CD14-positive monocyte (primary cell): ENCODE measurements at regions not wholly inside any gene's neighbourhood (a gene's known extent, or its start where the extent isn't known, plus 50 kb on each side); places are given as distances from the start of the nearest gene placed in this dataset.

Experiments
- DNase-seq, 3 donors: peaks; one replicate each; pipeline ENCODE4 v3.0.0-alpha.2; 2011 to 2022
- H2AFZ ChIP-seq: 2 replicates; pipeline ENCODE4 v1.6.0; 2012; ENCODE audit warnings: mild to moderate bottlenecking, low read depth, low read length, inconsistent platforms; ENCODE audit not compliant: insufficient read depth, poor library complexity, severe bottlenecking
- H3K27ac ChIP-seq, 2 donors: 1 replicate in 1 of 2; 2 replicates in 1 of 2; pipeline ENCODE4 v1.5.1; 2012 to 2013; ENCODE audit warnings: low read length in 2 of 2, control low read depth in 1 of 2, inconsistent platforms in 1 of 2, low read depth in 1 of 2, mild to moderate bottlenecking in 1 of 2
- H3K27me3 ChIP-seq, 2 donors: one replicate each; pipeline versions ENCODE4 v1.6.0 to v1.6.1; 2011 to 2013; ENCODE audit warnings: low read length in 2 of 2; ENCODE audit not compliant: control insufficient read depth in 2 of 2, insufficient read depth in 2 of 2
- H3K36me3 ChIP-seq, 2 donors: replicated peaks in 1 of 2; 1 replicate in 1 of 2; 2 replicates in 1 of 2; pipeline versions ENCODE4 v1.5.1 to v1.6.1; 2012 to 2013; ENCODE audit warnings: low read length in 2 of 2, control low read depth in 1 of 2, inconsistent platforms in 1 of 2, mild to moderate bottlenecking in 1 of 2; ENCODE audit not compliant: insufficient read depth in 2 of 2, control insufficient read depth in 1 of 2
- H3K4me1 ChIP-seq, 2 donors: 1 replicate in 1 of 2; 2 replicates in 1 of 2; pipeline versions ENCODE4 v1.5.1 to v1.6.1; 2012 to 2013; ENCODE audit warnings: low read length in 2 of 2, control low read depth in 1 of 2, inconsistent platforms in 1 of 2, mild to moderate bottlenecking in 1 of 2, moderate library complexity in 1 of 2; ENCODE audit not compliant: insufficient read depth in 2 of 2, control insufficient read depth in 1 of 2
- H3K4me2 ChIP-seq: replicated peaks from 2 replicates; pipeline ENCODE3; 2012; ENCODE audit warnings: low read length, moderate library complexity, mild to moderate bottlenecking; ENCODE audit not compliant: poor library complexity, severe bottlenecking; ENCODE audit errors: extremely low read depth
- H3K4me3 ChIP-seq, 3 experiments: fragments of 200-600 bp in 1 of 3; sonication (generic) in 1 of 3; replicated peaks in 1 of 3; 1 replicate in 2 of 3; 2 replicates in 1 of 3; pipeline ENCODE4 v1.5.1; 2011 to 2013; ENCODE audit warnings: low read length in 3 of 3, mild to moderate bottlenecking in 3 of 3, control low read depth in 2 of 3, low read depth in 2 of 3, inconsistent platforms in 1 of 3, moderate library complexity in 1 of 3
- H3K79me2 ChIP-seq: 2 replicates; pipeline ENCODE4 v1.6.0; 2012; ENCODE audit warnings: mild to moderate bottlenecking, control low read depth, inconsistent platforms, low read length, moderate library complexity; ENCODE audit not compliant: insufficient read depth
- H3K9ac ChIP-seq: 2 replicates; pipeline ENCODE4 v1.6.0; 2017; ENCODE audit warnings: low read length, mild to moderate bottlenecking; ENCODE audit not compliant: insufficient read depth, poor library complexity, severe bottlenecking
- H3K9me3 ChIP-seq, 2 donors: replicated peaks in 1 of 2; 1 replicate in 1 of 2; 2 replicates in 1 of 2; pipeline versions ENCODE4 v1.5.1 to v1.6.1; 2012 to 2013; ENCODE audit warnings: low read length in 2 of 2, control low read depth in 1 of 2; ENCODE audit not compliant: control insufficient read depth in 1 of 2, insufficient read depth in 1 of 2
- H4K20me1 ChIP-seq: 2 replicates; pipeline ENCODE4 v1.6.0; 2012; ENCODE audit warnings: mild to moderate bottlenecking, low read length, control low read depth, moderate library complexity; ENCODE audit not compliant: insufficient read depth
- H3K27ac Mint-ChIP-seq, 7 donors: one replicate each; pipeline ENCODE4 v1.8.0; 2020; ENCODE audit warnings: mild to moderate bottlenecking in 7 of 7, mixed read lengths in 7 of 7, moderate library complexity in 6 of 7, inconsistent platforms in 2 of 7
- H3K27me3 Mint-ChIP-seq, 3 donors: one replicate each; pipeline ENCODE4 v1.8.0; 2021 to 2022; ENCODE audit warnings: low read depth in 3 of 3, mild to moderate bottlenecking in 3 of 3, mixed read lengths in 3 of 3, moderate library complexity in 3 of 3, inconsistent platforms in 1 of 3
- H3K36me3 Mint-ChIP-seq, 2 donors: one replicate each; pipeline ENCODE4 v1.8.0; 2020; ENCODE audit warnings: mixed read lengths in 2 of 2, inconsistent platforms in 1 of 2, mild to moderate bottlenecking in 1 of 2
- H3K4me1 Mint-ChIP-seq: one replicate; pipeline ENCODE4 v1.8.0; 2020; ENCODE audit warnings: mild to moderate bottlenecking, mixed read lengths
- H3K4me3 Mint-ChIP-seq, 2 donors: one replicate each; pipeline ENCODE4 v1.8.0; 2020; ENCODE audit warnings: mild to moderate bottlenecking in 2 of 2, mixed read lengths in 2 of 2, moderate library complexity in 1 of 2
- H3K9me3 Mint-ChIP-seq, 7 donors: one replicate each; pipeline ENCODE4 v1.8.0; 2020 to 2022; ENCODE audit warnings: mixed read lengths in 7 of 7, mild to moderate bottlenecking in 6 of 7, moderate library complexity in 6 of 7, inconsistent platforms in 2 of 7
- WGBS: methylation state at CpG from one replicate; pipeline ENCODE4 v1.1.5; 2013; ENCODE audit warnings: missing lambda C conversion rate; ENCODE audit not compliant: insufficient coverage; 5-methylcytosine and 5-hydroxymethylcytosine counted together
- intact Hi-C, 2 donors: fragments of 100-400 bp; cut with micrococcal nuclease; formaldehyde crosslinking; loops; one replicate each; pipeline versions ENCODE4 v1.15.0 to v1.15.1; 2023
- TF ChIP-seq, protein P1 (sequence below): fragments of 200-600 bp; IDR thresholded peaks from one replicate; pipeline ENCODE4 v1.8.0; 2022; ENCODE audit warnings: antibody characterized with exemption, mild to moderate bottlenecking

DNA sequence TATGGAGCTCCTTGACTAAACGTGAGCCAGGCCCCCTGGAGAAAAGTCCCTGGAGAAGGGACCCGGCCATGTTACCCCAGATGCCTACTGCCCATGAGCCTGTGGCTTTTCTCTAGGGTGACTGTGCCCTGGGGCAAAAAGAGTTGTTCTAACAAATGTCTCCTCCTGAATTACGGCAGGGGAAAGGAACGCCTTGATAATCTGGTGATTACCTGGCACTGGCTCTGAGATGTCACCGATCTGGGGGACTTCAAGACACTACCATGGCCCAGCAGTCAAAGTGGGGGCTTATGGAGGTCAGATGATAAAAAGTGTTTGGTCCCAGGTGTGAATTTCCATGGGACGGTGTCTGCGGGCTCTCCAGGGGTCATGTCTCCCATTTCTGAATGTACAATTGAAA is 140.7 kb downstream of the KLF13 start:
- H3K4me1 ChIP-seq = no peaks in the 10 kb centered on the region
- Mint-ChIP-seq H3K4me1 (peaks cover 7% of the 10 kb centered on the region), H3K27me3 (peaks cover 5 to 27% (median 7%) of the 10 kb centered on the region in 3 donors), H3K36me3 (no peaks in the 10 kb centered on the region), H3K27ac (no peak overlapping the region), H3K4me3 (no peak overlapping the region), H3K9me3 (peaks cover 0 to 2% (median 0%) of the 10 kb centered on the region in 7 donors)
- no peak overlapping the region for H3K9ac ChIP-seq
- WGBS = 81% methylated on average over 5 of the region's 7 CpGs
- H3K9me3 ChIP-seq = no peaks in the 10 kb centered on the region
- intact Hi-C loops = no loop called here
- no peak overlapping the region for H3K27ac ChIP-seq
- H3K27me3 ChIP-seq = no peaks in the 10 kb centered on the region
- TF ChIP-seq, protein P1, sequence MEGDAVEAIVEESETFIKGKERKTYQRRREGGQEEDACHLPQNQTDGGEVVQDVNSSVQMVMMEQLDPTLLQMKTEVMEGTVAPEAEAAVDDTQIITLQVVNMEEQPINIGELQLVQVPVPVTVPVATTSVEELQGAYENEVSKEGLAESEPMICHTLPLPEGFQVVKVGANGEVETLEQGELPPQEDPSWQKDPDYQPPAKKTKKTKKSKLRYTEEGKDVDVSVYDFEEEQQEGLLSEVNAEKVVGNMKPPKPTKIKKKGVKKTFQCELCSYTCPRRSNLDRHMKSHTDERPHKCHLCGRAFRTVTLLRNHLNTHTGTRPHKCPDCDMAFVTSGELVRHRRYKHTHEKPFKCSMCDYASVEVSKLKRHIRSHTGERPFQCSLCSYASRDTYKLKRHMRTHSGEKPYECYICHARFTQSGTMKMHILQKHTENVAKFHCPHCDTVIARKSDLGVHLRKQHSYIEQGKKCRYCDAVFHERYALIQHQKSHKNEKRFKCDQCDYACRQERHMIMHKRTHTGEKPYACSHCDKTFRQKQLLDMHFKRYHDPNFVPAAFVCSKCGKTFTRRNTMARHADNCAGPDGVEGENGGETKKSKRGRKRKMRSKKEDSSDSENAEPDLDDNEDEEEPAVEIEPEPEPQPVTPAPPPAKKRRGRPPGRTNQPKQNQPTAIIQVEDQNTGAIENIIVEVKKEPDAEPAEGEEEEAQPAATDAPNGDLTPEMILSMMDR = no peak
- H4K20me1 ChIP-seq = no peaks in the 10 kb centered on the region
- H3K79me2 ChIP-seq = no peaks in the 10 kb centered on the region
- no peak overlapping the region for H3K4me3 ChIP-seq
- H3K4me2 ChIP-seq = no peak overlapping the region
- no peak overlapping the region for H2AFZ ChIP-seq
- no peaks in the 10 kb centered on the region for H3K36me3 ChIP-seq
- DNase-seq = no peak

DNA sequence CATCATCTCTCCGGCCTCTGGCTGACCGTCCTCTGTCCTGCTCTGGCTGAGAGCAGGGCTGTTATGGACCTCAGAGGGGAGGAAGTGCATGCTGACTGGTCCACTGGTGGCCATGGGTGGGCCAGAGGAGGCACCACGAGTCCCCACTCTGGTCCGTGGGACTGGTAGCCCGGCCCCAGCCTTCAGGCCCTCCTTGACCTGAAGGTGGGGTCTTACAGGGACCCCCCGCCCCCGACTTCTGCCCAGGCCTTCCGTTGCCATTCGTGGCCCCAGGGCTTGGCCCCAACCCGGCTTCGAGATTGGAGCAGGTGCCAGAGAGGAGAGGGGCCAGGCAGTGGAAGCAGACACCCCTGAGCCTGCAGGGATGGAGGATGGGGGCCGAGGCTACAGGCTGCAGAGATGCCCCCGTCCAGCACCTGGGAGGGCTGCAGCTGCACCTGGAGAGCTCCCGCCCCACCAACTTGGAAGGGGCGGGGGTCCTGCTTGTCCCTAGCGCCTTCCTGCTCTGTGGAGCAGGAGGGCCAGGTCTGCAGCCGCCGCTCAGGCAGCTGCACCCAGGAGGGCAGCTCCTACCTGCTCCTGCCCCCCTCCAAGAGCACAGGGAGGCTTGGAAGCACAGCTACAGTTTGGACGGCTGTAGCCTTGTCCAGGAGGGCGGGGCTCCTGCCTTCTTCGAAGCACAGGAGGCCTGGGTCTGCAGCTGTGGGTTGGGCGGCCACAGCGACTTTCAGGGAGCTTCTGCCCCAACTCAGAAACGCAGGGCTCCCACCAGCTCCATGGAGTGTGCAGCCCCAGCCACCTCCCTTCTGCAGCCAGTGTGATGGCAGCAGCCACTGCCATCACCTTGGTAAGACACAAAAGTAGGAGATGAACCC is 142.5 kb downstream of the KLF13 start:
- Histone ChIP-seq H3K36me3 (no peaks in the 10 kb centered on the region), H3K79me2 (no peaks in the 10 kb centered on the region), H3K4me3 (no peak overlapping the region), H3K4me2 (no peak overlapping the region), H3K27me3 (no peaks in the 10 kb centered on the region), H3K27ac (no peak overlapping the region), H4K20me1 (no peaks in the 10 kb centered on the region), H2AFZ (no peak overlapping the region), H3K4me1 (peaks cover 8 to 9% of the 10 kb centered on the region in 2 donors), H3K9me3 (no peaks in the 10 kb centered on the region), H3K9ac (no peak overlapping the region)
- Mint-ChIP-seq H3K36me3 (no peaks in the 10 kb centered on the region), H3K27ac (no peak overlapping the region), H3K4me1 (peaks cover 22% of the 10 kb centered on the region), H3K4me3 (no peak overlapping the region), H3K27me3 (peaks cover 3 to 22% (median 8%) of the 10 kb centered on the region in 3 donors), H3K9me3 (peaks cover 0 to 2% (median 0%) of the 10 kb centered on the region in 7 donors)
- DNase-seq = no peak
- 91% methylated on average over 22 of the region's 24 CpGs for WGBS
- intact Hi-C loops = no loop called here
- TF ChIP-seq, protein P1 = no peak
